Neural cell (in vitro differentiated cells): ENCODE measurements at regions not wholly inside any gene's neighbourhood (a gene's known extent, or its start where the extent isn't known, plus 50 kb on each side); places are given as distances from the start of the nearest gene placed in this dataset.

Experiments
- H2AFZ ChIP-seq: fragments of 200-600, 300-800 bp; sonication (generic), shearing (Covaris generic); 2 replicates; pipeline ENCODE4 v1.6.0; 2014; ENCODE audit warnings: low read depth, mild to moderate bottlenecking, antibody characterized with exemption, low read length, moderate library complexity
- H3F3A ChIP-seq: fragments of 200-600 bp; shearing (Covaris generic); 2 replicates; pipeline ENCODE4 v1.6.1; 2016; ENCODE audit warnings: mild to moderate bottlenecking, moderate library complexity, mixed read lengths, antibody characterized with exemption, low read length; ENCODE audit not compliant: insufficient read depth, poor library complexity, severe bottlenecking
- H3K27ac ChIP-seq: fragments of 200-600, 300-800 bp; sonication (generic), shearing (Covaris generic); 2 replicates; pipeline ENCODE4 v1.5.1; 2014; ENCODE audit warnings: mild to moderate bottlenecking, low read length, moderate library complexity
- H3K27me3 ChIP-seq: fragments of 300-800, 200-600 bp; sonication (generic), shearing (Covaris generic); 2 replicates; pipeline ENCODE4 v1.6.0; 2014; ENCODE audit warnings: mild to moderate bottlenecking, low read depth, low read length, moderate library complexity; ENCODE audit not compliant: insufficient read depth
- H3K36me3 ChIP-seq: fragments of 300-800, 200-600 bp; sonication (generic), shearing (Covaris generic); 2 replicates; pipeline ENCODE4 v1.5.1; 2014; ENCODE audit warnings: mild to moderate bottlenecking, antibody characterized with exemption, low read length, moderate library complexity; ENCODE audit not compliant: insufficient read depth
- H3K4me2 ChIP-seq: fragments of 300-800, 200-600 bp; sonication (generic), shearing (Covaris generic); 2 replicates; pipeline ENCODE4 v1.6.0; 2014; ENCODE audit warnings: mild to moderate bottlenecking, low read length
- H3K4me3 ChIP-seq: fragments of 300-800, 200-600 bp; sonication (generic), shearing (Covaris generic); 2 replicates; pipeline ENCODE4 v1.5.1; 2014; ENCODE audit warnings: mild to moderate bottlenecking, low read length, moderate library complexity
- H3K79me2 ChIP-seq: fragments of 200-600 bp; shearing (Covaris generic); replicated peaks from 2 replicates; pipeline ENCODE4 v1.6.0; 2014; ENCODE audit warnings: mild to moderate bottlenecking, low read length, moderate library complexity; ENCODE audit not compliant: insufficient read depth
- H3K9ac ChIP-seq: fragments of 300-800, 200-600 bp; sonication (generic), shearing (Covaris generic); 2 replicates; pipeline ENCODE4 v1.6.1; 2016; ENCODE audit warnings: mild to moderate bottlenecking, low read length, mixed read lengths
- H3K9me2 ChIP-seq: fragments of 200-600 bp; shearing (Covaris generic); 2 replicates; pipeline ENCODE4 v1.6.1; 2016; ENCODE audit warnings: mild to moderate bottlenecking, low read length, mixed read lengths; ENCODE audit not compliant: insufficient read depth
- H3K9me3 ChIP-seq: fragments of 200-600, 300-800 bp; sonication (generic), shearing (Covaris generic); 2 replicates; pipeline ENCODE4 v1.6.1; 2016; ENCODE audit warnings: mild to moderate bottlenecking, mixed run types, low read length, moderate library complexity, mixed read lengths
- H4K20me1 ChIP-seq: fragments of 200-600 bp; shearing (Covaris generic); 2 replicates; pipeline ENCODE4 v1.6.1; 2016; ENCODE audit warnings: mild to moderate bottlenecking, mixed run types; ENCODE audit not compliant: insufficient read depth
- EP300 ChIP-seq: fragments of 450-650 bp; conservative IDR thresholded peaks from 2 replicates; pipeline ENCODE4 v1.6.1; 2014; ENCODE audit warnings: antibody characterized with exemption, mild to moderate bottlenecking, moderate library complexity; ENCODE audit not compliant: poor library complexity, severe bottlenecking
- EZH2 ChIP-seq: fragments of 200-600, 300-800 bp; shearing (Covaris generic), sonication (generic); IDR thresholded peaks from 2 replicates; pipeline ENCODE4 v1.6.1; 2014; ENCODE audit warnings: antibody characterized with exemption, low read length, borderline replicate concordance, mild to moderate bottlenecking; ENCODE audit not compliant: insufficient read depth, poor library complexity, severe bottlenecking
- MXI1 ChIP-seq: fragments of 450-650 bp; conservative IDR thresholded peaks from 2 replicates; pipeline ENCODE4 v1.6.1; 2014; ENCODE audit warnings: antibody characterized with exemption, mild to moderate bottlenecking; ENCODE audit not compliant: poor library complexity, severe bottlenecking
- RAD21 ChIP-seq: fragments of 450-650 bp; conservative IDR thresholded peaks from 2 replicates; pipeline ENCODE4 v1.6.1; 2014; ENCODE audit warnings: antibody characterized with exemption, mild to moderate bottlenecking, moderate library complexity
- SMC3 ChIP-seq: fragments of 450-650 bp; conservative IDR thresholded peaks from 2 replicates; pipeline ENCODE4 v1.6.1; 2014; ENCODE audit warnings: antibody characterized with exemption, mild to moderate bottlenecking, moderate library complexity; ENCODE audit not compliant: poor library complexity
- TAF1 ChIP-seq: IDR thresholded peaks from 2 replicates; pipeline ENCODE4 v1.6.1; 2012; ENCODE audit warnings: low read depth
- TF ChIP-seq, protein P1 (sequence below): fragments of 450-650 bp; IDR thresholded peaks from 2 replicates; pipeline ENCODE4 v1.5.1; 2014; ENCODE audit warnings: antibody characterized with exemption, mild to moderate bottlenecking, moderate library complexity; ENCODE audit not compliant: poor library complexity, severe bottlenecking
- TF ChIP-seq, protein P2 (sequence below): IDR thresholded peaks from 2 replicates; pipeline ENCODE4 v1.6.1; 2012; ENCODE audit warnings: borderline replicate concordance

DNA sequence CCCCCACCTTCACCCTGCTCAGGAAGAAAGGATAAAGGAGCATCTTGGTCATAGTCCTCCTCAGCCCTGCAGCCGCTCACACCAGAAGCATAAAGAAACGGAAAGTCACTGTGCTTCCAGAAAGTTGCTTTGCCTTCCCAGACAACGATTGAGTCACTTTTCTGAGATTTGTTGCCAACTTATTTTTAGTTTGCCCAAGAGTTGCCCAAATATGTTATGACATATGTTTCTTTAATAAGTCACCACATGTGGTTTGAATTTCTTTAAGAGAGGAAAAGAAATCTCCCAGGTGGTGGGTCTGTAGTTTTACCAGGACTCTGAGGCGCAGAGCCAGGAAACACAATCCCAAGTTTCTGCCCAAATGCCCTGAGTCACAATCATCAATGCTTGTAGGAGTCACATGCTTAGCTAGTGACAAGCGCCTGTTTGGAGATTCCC is 63.4 kb upstream of the LRCH1 start:
- Histone ChIP-seq H3K9me3 (peaks cover 5% of the 10 kb centered on the region), H3K79me2 (no peaks in the 10 kb centered on the region), H3K9ac (no peak overlapping the region), H3K4me2 (no peak overlapping the region), H3K36me3 (no peaks in the 10 kb centered on the region), H3K9me2 (no peaks in the 10 kb centered on the region), H4K20me1 (no peaks in the 10 kb centered on the region), H3K27me3 (no peaks in the 10 kb centered on the region), H3F3A (no peaks in the 10 kb centered on the region), H3K27ac (no peak overlapping the region), H3K4me3 (no peak overlapping the region), H2AFZ (no peak overlapping the region)
- no peak for TF ChIP-seq MXI1
- no peak for TF ChIP-seq TAF1
- TF ChIP-seq EP300: no peak
- TF ChIP-seq, protein P1, sequence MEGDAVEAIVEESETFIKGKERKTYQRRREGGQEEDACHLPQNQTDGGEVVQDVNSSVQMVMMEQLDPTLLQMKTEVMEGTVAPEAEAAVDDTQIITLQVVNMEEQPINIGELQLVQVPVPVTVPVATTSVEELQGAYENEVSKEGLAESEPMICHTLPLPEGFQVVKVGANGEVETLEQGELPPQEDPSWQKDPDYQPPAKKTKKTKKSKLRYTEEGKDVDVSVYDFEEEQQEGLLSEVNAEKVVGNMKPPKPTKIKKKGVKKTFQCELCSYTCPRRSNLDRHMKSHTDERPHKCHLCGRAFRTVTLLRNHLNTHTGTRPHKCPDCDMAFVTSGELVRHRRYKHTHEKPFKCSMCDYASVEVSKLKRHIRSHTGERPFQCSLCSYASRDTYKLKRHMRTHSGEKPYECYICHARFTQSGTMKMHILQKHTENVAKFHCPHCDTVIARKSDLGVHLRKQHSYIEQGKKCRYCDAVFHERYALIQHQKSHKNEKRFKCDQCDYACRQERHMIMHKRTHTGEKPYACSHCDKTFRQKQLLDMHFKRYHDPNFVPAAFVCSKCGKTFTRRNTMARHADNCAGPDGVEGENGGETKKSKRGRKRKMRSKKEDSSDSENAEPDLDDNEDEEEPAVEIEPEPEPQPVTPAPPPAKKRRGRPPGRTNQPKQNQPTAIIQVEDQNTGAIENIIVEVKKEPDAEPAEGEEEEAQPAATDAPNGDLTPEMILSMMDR: no peak
- TF ChIP-seq, protein P2, sequence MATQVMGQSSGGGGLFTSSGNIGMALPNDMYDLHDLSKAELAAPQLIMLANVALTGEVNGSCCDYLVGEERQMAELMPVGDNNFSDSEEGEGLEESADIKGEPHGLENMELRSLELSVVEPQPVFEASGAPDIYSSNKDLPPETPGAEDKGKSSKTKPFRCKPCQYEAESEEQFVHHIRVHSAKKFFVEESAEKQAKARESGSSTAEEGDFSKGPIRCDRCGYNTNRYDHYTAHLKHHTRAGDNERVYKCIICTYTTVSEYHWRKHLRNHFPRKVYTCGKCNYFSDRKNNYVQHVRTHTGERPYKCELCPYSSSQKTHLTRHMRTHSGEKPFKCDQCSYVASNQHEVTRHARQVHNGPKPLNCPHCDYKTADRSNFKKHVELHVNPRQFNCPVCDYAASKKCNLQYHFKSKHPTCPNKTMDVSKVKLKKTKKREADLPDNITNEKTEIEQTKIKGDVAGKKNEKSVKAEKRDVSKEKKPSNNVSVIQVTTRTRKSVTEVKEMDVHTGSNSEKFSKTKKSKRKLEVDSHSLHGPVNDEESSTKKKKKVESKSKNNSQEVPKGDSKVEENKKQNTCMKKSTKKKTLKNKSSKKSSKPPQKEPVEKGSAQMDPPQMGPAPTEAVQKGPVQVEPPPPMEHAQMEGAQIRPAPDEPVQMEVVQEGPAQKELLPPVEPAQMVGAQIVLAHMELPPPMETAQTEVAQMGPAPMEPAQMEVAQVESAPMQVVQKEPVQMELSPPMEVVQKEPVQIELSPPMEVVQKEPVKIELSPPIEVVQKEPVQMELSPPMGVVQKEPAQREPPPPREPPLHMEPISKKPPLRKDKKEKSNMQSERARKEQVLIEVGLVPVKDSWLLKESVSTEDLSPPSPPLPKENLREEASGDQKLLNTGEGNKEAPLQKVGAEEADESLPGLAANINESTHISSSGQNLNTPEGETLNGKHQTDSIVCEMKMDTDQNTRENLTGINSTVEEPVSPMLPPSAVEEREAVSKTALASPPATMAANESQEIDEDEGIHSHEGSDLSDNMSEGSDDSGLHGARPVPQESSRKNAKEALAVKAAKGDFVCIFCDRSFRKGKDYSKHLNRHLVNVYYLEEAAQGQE: no peak

DNA sequence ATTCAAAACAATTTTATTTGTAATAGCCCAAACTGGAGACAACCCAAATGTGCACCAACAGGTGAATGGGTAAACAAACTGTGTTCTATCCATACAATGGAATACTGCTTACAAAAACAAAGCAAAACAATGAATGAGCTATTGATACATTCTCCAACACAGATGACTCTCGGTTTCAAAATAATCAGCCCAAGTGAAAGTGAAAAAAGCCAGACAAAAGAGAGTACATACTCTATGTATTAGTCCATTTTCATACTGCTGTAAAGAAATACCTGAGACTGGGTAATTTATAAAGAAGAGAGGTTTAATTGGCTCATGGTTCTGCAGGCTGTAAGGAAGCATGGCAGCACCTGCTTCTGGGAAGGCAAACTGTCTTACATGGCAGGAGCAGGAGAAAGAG is 65.2 kb upstream of the LRCH1 start:
- H4K20me1 ChIP-seq: no peaks in the 10 kb centered on the region
- no peak overlapping the region for H3K9ac ChIP-seq
- H3K36me3 ChIP-seq: no peaks in the 10 kb centered on the region
- no peaks in the 10 kb centered on the region for H3K9me2 ChIP-seq
- H3K27me3 ChIP-seq: no peaks in the 10 kb centered on the region
- H3K4me3 ChIP-seq: no peak overlapping the region
- H2AFZ ChIP-seq: no peak overlapping the region
- no peaks in the 10 kb centered on the region for H3F3A ChIP-seq
- H3K27ac ChIP-seq: no peak overlapping the region
- no peak overlapping the region for H3K4me2 ChIP-seq
- peaks cover 5% of the 10 kb centered on the region for H3K9me3 ChIP-seq
- TF ChIP-seq RAD21 (no peak), MXI1 (no peak), EZH2 (no peak), SMC3 (no peak), EP300 (no peak)
- TF ChIP-seq, protein P1: no peak
- H3K79me2 ChIP-seq: no peaks in the 10 kb centered on the region
